Glomerular visceral epithelial cell (primary cell): ENCODE measurements at regions not wholly inside any gene's neighbourhood (a gene's known extent, or its start where the extent isn't known, plus 50 kb on each side); places are given as distances from the start of the nearest gene placed in this dataset.

Source experiments
- DNase-seq: peaks from one replicate; pipeline ENCODE4 v3.0.0-alpha.2; 2016; ENCODE audit errors: extremely low spot score

DNA sequence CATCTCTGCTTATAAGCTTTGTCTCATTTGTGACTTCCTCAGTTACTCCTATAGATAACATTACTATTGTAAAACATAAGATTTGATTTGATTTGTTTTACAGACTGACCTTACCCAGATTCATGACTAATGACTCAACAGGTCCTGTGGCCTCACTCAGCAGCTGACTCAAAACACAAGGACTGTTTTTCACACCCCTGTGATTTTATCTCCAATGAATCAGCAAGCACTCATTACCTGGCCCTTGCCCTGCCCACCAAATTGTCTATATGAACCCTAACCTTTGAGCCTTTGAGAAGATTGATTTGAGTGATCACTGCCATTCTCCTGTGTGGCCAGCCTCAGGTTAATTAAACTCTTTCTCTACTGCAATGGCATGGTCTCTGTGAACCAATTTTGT is 1064.6 kb upstream of the LRRTM3 start:
- peak; percentile 65 for DNase-seq
